Cardiac fibroblast (primary cell): ENCODE measurements at regions not wholly inside any gene's neighbourhood (a gene's known extent, or its start where the extent isn't known, plus 50 kb on each side); places are given as distances from the start of the nearest gene placed in this dataset.

Experiments used
- DNase-seq, 2 donors: peaks; one replicate each; pipeline versions ENCODE4 v3.0.0 to v3.0.0-alpha.2; 2010; ENCODE audit warnings: low read depth in 2 of 2
- H3K4me3 ChIP-seq, 2 donors: replicated peaks in 1 of 2; 1 replicate in 1 of 2; 2 replicates in 1 of 2; pipeline ENCODE4 v1.5.1; 2011; ENCODE audit warnings: low read depth in 2 of 2, low read length in 2 of 2, mild to moderate bottlenecking in 2 of 2, moderate library complexity in 1 of 2
- TF ChIP-seq, protein P1 (sequence below): IDR thresholded peaks from one replicate; pipeline ENCODE4 v1.5.1; 2011; ENCODE audit warnings: low read depth, mild to moderate bottlenecking, low read length, inconsistent platforms

GRCh38 chr2:106311041-106311370, 116.9 kb upstream of the UXS1 start:
- H3K4me3 ChIP-seq = no peak overlapping the region
- DNase-seq = no peak
- TF ChIP-seq, protein P1, sequence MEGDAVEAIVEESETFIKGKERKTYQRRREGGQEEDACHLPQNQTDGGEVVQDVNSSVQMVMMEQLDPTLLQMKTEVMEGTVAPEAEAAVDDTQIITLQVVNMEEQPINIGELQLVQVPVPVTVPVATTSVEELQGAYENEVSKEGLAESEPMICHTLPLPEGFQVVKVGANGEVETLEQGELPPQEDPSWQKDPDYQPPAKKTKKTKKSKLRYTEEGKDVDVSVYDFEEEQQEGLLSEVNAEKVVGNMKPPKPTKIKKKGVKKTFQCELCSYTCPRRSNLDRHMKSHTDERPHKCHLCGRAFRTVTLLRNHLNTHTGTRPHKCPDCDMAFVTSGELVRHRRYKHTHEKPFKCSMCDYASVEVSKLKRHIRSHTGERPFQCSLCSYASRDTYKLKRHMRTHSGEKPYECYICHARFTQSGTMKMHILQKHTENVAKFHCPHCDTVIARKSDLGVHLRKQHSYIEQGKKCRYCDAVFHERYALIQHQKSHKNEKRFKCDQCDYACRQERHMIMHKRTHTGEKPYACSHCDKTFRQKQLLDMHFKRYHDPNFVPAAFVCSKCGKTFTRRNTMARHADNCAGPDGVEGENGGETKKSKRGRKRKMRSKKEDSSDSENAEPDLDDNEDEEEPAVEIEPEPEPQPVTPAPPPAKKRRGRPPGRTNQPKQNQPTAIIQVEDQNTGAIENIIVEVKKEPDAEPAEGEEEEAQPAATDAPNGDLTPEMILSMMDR = no peak

- DNase-seq = no peak
- TF ChIP-seq, protein P1 = no peak
- H3K4me3 ChIP-seq = no peak overlapping the region
Measured at GRCh38 chr2:106307860-106308259, 113.8 kb upstream of the UXS1 start.

GRCh38 chr2:106306387-106306786, 112.3 kb upstream of the UXS1 start:
- no peak for DNase-seq
- no peak overlapping the region for H3K4me3 ChIP-seq
- TF ChIP-seq, protein P1 = no peak

DNA sequence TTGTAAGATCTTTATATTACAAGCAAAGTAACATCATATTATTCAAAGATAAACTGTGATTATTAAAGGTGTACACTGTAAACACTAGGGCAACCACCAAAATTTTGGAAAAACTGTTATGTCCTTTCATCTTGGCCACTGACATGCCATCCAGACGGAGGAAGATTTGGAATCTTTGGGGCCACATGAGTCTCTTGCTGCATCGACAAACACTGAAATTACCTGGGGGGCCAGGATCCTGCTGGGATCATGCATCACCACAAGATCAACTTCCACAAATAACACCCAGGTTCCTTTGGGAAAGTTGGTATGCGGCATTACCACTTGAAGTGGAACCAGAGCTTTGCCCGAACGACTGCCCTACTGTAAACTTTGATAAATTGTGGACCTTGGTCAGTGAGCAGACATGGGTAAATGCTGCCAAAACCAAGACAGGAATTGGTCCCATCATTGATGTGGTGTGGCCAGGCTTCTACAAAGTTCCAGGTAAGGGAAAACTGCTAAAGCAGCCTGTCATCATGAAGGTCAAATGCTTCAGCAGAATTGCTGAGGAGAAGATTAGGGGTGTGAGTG, 110.6 kb upstream of the UXS1 start:
- H3K4me3 ChIP-seq = no peak overlapping the region
- TF ChIP-seq, protein P1 = no peak
- DNase-seq = no peak

DNA sequence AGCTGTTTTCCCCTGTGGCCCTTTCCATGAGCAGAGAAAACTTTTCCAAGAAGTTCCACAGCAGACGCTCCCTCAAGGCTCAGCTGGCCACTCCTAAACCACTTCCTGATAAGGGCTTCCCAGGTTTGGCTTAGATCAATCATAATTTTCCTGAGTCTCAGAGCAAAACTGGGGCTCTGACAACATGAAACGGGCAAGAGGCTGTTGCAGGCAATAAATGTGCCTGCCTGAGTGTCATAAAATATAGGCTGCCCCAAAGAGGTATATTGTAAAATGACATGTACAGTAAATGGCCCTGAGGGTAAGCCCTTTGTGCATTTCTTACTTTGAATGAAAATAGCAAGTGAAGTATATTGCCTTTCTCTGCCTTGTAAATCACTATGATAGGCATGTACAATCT, 105.6 kb upstream of the UXS1 start:
- H3K4me3 ChIP-seq = no peak overlapping the region
- TF ChIP-seq, protein P1 = no peak
- no peak for DNase-seq

GRCh38 chr2:106296182-106296815, 102.2 kb upstream of the UXS1 start:
- no peak overlapping the region for H3K4me3 ChIP-seq
- no peak for DNase-seq
- TF ChIP-seq, protein P1 = no peak

DNA sequence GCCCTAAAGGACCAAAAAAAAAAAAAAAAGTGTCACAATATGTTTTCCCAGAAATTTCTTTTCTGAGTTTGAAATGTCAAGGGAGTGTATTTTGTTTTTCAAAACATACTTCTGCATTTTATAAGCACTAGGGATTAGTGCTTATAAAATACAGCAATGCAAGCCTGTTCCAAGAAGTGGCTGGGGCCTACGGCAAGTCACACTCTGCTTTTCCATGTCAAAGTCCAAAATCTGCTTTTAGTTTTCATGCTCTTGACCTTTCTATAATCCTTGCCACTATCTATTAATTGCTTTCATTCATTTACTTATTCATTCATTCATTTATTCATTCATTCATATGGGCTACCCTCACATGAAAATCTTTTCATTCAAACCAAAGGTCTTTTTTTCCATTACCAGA, 100.1 kb upstream of the UXS1 start:
- TF ChIP-seq, protein P1 = no peak
- no peak for DNase-seq
- no peak overlapping the region for H3K4me3 ChIP-seq
